Activated T-cell treated with anti-CD3 and anti-CD28 coated beads for 1 hour (primary cell): ENCODE measurements at regions not wholly inside any gene's neighbourhood (a gene's known extent, or its start where the extent isn't known, plus 50 kb on each side); places are given as distances from the start of the nearest gene placed in this dataset.

Source experiments
- DNase-seq: peaks from one replicate; pipeline ENCODE4 v3.0.0-alpha.2; 2020; ENCODE audit warnings: low read depth

GRCh38 chr2:198213253-198213652 lies 408.9 kb downstream of the PLCL1 start:
- DNase-seq = no peak

GRCh38 chr2:198211706-198212105 lies 407.3 kb downstream of the PLCL1 start:
- DNase-seq = no peak

DNA sequence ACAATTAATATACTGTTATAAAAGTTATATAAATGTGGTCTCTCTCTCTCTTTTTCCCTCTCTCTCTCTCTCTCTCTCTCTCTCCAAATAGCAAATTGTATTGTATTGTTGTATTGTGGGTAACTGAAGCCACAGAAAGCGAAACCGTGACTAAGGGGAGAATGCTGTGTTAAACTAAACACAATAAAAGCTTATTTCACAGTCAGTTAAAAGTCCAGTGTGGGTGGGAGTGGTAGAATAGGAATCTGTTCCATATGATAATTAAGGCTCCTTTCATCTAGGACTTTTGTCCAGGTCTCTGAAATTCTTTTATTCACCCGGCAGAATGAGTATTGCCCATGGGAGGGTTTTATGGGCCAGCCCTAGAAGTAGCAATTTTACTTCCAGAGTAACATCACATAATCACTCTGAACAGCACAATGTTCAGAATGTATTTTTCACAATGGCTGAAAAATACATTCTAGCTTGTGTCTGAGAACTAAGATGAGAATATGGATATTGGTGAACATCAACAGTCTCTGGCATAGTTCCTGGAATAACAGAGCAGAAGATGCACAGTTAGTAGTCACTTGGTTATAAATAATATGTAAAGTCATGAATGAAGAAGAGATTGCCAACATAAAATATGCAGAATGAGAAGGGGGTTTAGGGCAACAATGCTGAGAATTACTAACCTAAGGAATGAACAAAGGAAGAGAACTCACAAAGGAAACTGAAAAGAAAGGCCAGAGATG lies 399.1 kb downstream of the PLCL1 start:
- DNase-seq = no peak
